AG10803 (cell line): ENCODE measurements at regions not wholly inside any gene's neighbourhood (a gene's known extent, or its start where the extent isn't known, plus 50 kb on each side); places are given as distances from the start of the nearest gene placed in this dataset.
A peak's percentile ranks its signal among the peaks of the same experiment; 100 is the strongest.

Experiments used
- DNase-seq: peaks from one replicate; pipeline ENCODE4 v3.0.0; 2010; ENCODE audit warnings: low read depth
- H3K4me3 ChIP-seq: 2 replicates; pipeline ENCODE4 v1.5.1; 2011; ENCODE audit warnings: mild to moderate bottlenecking, low read length, control low read depth
- TF ChIP-seq, protein P1 (sequence below): conservative IDR thresholded peaks from 2 replicates; pipeline ENCODE4 v1.5.1; 2011; ENCODE audit warnings: mild to moderate bottlenecking, low read length, control low read depth, inconsistent platforms

DNA sequence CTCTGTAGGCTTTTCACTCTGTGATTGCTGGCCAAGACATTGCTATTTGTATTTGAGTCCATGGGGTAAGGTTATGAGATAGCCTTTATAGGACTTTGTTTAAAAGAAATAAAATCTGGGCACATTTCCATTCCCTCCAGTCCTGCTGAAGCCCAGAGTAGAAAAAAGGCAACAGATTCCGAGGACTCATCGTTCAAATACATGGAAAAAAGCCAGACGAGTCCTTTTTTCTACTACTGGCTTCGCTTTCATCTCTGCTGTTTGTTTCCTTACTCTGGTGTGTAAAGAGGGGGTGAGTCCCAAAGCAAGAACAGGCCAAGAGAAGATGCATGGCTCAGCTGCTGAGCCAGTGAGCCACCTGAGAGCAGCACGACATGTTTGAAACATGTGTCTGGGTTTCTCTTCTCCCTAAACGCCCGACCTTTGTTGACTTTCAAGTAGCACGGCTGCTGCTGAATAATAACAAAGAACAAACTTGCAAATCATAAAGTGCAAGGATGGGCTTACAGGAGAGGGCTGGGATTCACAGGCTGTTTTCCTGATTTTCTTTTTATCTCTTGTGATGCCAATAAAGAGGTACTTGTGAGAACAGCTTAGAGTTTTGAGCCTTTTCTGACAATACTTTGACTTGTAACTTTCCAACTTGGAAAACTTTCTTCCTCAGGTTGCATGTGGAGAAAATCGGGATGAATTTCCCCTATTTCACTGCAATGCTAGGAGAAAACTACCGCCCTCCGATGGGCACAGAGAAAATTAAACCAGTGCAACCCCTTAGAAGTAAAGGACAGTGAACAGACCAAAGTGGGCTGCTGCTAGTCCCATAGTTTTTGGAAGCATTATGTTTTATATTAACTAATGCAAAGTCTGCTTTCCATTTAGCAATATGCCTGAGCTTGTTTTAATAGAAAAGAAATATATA lies 195.2 kb upstream of the RAG2 start:
- H3K4me3 ChIP-seq: no peak overlapping the region

DNA sequence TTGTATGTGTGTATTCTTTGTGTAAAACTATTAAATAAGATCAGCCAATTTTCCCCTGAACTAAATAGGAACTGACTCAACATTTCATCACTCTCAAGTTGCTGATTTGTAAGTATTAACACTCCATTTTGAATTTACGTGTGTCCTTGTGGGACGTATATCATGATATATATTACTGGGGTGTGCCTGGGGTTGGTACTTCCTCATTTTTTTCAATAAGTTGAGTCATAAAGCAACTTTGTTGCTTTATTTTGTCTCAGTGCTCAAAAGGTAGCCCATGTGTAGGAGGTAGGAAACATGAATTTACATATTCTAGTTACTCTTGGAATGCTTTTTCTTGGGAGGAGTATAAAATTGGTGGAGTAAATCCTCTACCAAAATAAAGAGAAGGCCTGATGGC lies 193.9 kb upstream of the RAG2 start:
- TF ChIP-seq, protein P1, sequence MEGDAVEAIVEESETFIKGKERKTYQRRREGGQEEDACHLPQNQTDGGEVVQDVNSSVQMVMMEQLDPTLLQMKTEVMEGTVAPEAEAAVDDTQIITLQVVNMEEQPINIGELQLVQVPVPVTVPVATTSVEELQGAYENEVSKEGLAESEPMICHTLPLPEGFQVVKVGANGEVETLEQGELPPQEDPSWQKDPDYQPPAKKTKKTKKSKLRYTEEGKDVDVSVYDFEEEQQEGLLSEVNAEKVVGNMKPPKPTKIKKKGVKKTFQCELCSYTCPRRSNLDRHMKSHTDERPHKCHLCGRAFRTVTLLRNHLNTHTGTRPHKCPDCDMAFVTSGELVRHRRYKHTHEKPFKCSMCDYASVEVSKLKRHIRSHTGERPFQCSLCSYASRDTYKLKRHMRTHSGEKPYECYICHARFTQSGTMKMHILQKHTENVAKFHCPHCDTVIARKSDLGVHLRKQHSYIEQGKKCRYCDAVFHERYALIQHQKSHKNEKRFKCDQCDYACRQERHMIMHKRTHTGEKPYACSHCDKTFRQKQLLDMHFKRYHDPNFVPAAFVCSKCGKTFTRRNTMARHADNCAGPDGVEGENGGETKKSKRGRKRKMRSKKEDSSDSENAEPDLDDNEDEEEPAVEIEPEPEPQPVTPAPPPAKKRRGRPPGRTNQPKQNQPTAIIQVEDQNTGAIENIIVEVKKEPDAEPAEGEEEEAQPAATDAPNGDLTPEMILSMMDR: no peak
- no peak overlapping the region for H3K4me3 ChIP-seq
- no peak for DNase-seq

More for the DNA sequence above, 195.2 kb upstream of the RAG2 start:
- TF ChIP-seq, protein P1: peak; percentile 15; the same call in 1 of the 2 replicates
- no peak for DNase-seq

DNA sequence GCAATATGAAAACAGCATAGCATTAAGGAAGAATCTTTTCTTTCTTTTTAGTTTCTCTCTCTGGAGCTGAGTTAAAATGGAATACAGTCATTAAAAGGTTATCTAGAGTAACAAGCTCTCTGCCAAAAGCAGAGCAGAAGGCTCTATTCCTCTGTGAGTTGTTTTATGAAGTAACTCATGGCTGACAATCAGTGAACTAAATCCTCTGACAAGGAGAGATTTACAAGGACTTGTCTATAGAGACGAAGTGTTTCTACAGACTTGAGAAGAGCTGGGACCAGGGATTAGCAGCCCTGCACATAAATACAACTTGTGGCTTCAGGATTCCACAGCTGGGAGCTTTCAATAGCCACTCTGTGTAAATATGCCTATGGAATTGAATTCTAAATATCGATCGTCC lies 192.5 kb upstream of the RAG2 start:
- TF ChIP-seq, protein P1: no peak
- no peak for DNase-seq
- H3K4me3 ChIP-seq: no peak overlapping the region

DNA sequence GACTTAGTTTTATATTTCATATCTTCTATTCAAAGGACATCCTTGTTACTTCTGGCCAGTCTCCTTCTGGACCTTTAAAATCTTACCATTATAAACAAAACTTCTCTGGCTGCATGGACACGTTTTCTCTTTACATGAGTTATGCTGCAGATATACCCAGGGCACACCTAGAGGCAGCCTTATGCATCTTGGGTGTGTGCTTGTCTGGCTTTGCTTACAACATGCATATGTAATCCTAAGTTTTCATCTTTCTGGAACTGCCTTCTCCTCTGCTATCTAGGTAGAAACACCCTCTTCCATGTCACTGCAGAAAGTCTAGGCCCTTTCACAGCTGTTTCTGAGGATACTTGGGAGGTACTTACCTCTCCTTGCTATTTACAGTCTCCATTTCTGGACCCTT lies 185.8 kb upstream of the RAG2 start:
- DNase-seq: no peak
- H3K4me3 ChIP-seq: no peak overlapping the region
- TF ChIP-seq, protein P1: no peak

DNA sequence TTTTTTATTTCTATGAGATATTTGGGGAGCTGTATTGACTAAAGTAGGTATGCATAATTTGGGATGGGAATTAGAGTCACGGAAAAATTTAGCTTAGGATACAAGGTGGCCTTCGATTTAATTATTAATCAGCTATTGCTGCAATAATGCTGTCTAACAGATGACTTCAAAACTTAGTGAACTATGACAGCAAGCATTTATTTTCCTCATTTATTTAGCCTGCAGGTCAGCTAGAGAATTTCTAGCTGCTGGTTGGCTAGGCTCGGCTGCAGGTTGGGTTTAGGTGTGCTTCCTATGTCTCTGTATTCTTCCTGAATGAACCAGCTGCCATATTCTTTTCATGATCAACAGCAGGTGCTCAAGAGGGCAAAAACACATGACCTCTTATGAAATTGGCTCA lies 181.8 kb upstream of the RAG2 start:
- no peak for DNase-seq
- no peak overlapping the region for H3K4me3 ChIP-seq
- TF ChIP-seq, protein P1: no peak

DNA sequence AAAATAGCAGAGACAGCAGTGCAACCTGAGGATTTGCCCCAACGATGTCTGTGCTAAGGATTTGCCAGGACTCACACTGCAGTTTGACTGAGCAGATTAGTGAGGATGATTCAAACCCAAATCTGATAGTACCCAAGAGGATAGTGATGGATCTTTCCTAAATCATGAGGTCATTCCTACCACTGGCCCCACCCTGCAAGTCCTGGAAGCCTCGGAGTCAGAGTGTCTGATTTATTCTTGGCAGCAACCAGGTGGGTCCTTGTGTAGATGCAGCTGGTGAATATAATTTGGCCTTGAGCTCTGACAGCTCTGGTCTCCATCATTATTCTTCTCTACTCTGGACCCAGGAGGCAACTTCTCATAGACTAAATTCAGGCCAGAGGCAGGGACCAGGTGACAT lies 179.3 kb upstream of the RAG2 start:
- TF ChIP-seq, protein P1: no peak
- no peak for DNase-seq
- H3K4me3 ChIP-seq: no peak overlapping the region

DNA sequence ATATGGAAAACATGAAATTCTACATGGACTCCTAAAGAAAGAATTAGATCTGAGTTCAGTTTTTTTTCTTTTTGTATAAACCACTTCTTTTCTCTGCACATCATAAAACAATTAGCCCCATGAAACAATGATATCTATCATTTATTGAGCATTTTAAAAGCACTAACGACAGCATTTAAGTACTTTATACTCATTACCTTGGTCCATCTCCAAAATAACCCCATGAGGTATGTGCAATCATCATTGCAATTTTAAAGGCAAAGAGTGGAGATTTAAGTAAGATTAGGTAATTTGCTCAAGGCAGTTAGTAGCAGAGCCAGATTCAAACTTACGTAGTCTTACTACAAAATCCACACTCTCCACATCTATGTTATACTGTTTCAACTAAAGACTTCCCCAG lies 177.7 kb upstream of the RAG2 start:
- H3K4me3 ChIP-seq: no peak overlapping the region
- TF ChIP-seq, protein P1: no peak
- no peak for DNase-seq
